Sigmoid colon (tissue), 4 donors: ENCODE measurements at regions not wholly inside any gene's neighbourhood (a gene's known extent, or its start where the extent isn't known, plus 50 kb on each side); places are given as distances from the start of the nearest gene placed in this dataset.

Experiments
- CTCF ChIP-seq, 4 experiments: fragments of 450-650 bp in 3 of 4; fragments of 200-600 bp in 1 of 4; IDR thresholded peaks; one replicate each; pipeline ENCODE4 v1.5.1; 2016 to 2019; ENCODE audit warnings: antibody characterized with exemption in 4 of 4, mild to moderate bottlenecking in 3 of 4, moderate library complexity in 2 of 4
- EP300 ChIP-seq, 4 donors: sonication (generic); formaldehyde crosslinking; IDR thresholded peaks; one replicate each; pipeline ENCODE4 v1.6.1; 2017; ENCODE audit warnings: antibody characterized with exemption in 4 of 4
- POLR2A ChIP-seq, 2 donors: fragments of 450-650 bp; IDR thresholded peaks; one replicate each; pipeline ENCODE4 v1.6.1; 2016; ENCODE audit warnings: antibody characterized with exemption in 2 of 2, mild to moderate bottlenecking in 2 of 2, moderate library complexity in 2 of 2
- POLR2AphosphoS5 ChIP-seq, 4 donors: sonication (generic); formaldehyde crosslinking; IDR thresholded peaks; one replicate each; pipeline ENCODE4 v1.6.1; 2017; ENCODE audit warnings: antibody characterized with exemption in 4 of 4

DNA sequence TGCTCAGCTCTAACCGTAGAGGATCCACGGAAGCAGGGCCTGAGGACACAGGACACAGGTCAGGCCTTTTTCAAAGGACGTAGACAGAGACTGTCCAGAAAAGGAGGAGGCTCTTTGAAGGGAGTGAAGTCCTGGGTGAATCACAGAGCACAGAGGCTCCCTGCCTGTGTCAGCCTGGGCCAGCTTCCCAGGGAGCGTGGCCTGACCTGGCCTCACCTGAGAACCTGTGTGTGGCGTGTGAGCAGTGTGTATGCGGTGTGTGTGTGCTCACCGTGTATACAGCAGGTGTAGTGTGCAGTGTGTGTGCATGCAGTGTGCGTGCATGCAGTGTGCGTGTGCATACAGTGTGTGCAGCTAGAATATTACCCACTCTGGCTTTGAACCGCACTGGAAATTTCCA is 56.0 kb upstream of the FNDC1 start:
- no peak for TF ChIP-seq CTCF (IDR thresholded peaks at IDR 0.05)
- TF ChIP-seq POLR2A (IDR thresholded peaks at IDR 0.05): no peak
- TF ChIP-seq POLR2AphosphoS5 (IDR thresholded peaks at IDR 0.05): no peak
- TF ChIP-seq EP300 (IDR thresholded peaks at IDR 0.05): no peak
